B cell (primary cell): ENCODE measurements at regions not wholly inside any gene's neighbourhood (a gene's known extent, or its start where the extent isn't known, plus 50 kb on each side); places are given as distances from the start of the nearest gene placed in this dataset.

Source experiments
- ATAC-seq: fragments of 200-7000 bp; cut with Tn5 transposase; one replicate; pipeline ENCODE4 v1.10.0; 2021; ENCODE audit warnings: low read depth, mild to moderate bottlenecking, moderate number of reproducible peaks, moderate library complexity
- CTCF ChIA-PET: fragments of 350-600 bp; sonication (Branson Sonifier 250); formaldehyde crosslinking; loops from one replicate; lab custom pipeline; 2021; ENCODE audit warnings: antibody characterized with exemption, inconsistent platforms; lab: Charles Lee
- POLR2A ChIA-PET: fragments of 350-600 bp; sonication (Branson Sonifier 250); formaldehyde crosslinking; loops from one replicate; lab custom pipeline; 2021; ENCODE audit warnings: antibody characterized with exemption; lab: Charles Lee
- DNase-seq: peaks from one replicate; pipeline ENCODE4 v3.0.0; 2013
- H2AFZ ChIP-seq: 2 replicates; pipeline ENCODE4 v1.6.1; 2012; ENCODE audit warnings: mild to moderate bottlenecking, low read depth, low read length; ENCODE audit not compliant: insufficient read depth, poor library complexity, severe bottlenecking
- H3K27ac ChIP-seq, 2 donors: 1 replicate in 1 of 2; 2 replicates in 1 of 2; pipeline ENCODE4 v1.5.1; 2012 to 2013; ENCODE audit warnings: low read length in 2 of 2, mild to moderate bottlenecking in 2 of 2, moderate library complexity in 1 of 2
- H3K27me3 ChIP-seq, 4 experiments: fragments of 200-600 bp in 1 of 4; sonication (generic) in 1 of 4; replicated peaks in 1 of 4; 1 replicate in 2 of 4; 2 replicates in 2 of 4; pipeline versions ENCODE4 v1.6.1 to v1.7.0; 2013 to 2016; ENCODE audit warnings: low read length in 3 of 4, mild to moderate bottlenecking in 2 of 4, mixed read lengths in 1 of 4, moderate library complexity in 1 of 4; ENCODE audit not compliant: insufficient read depth in 4 of 4, control insufficient read depth in 3 of 4; ENCODE audit errors: control extremely low read depth in 1 of 4
- H3K36me3 ChIP-seq, 2 experiments: replicated peaks in 1 of 2; 1 replicate in 1 of 2; 2 replicates in 1 of 2; pipeline versions ENCODE4 v1.6.1 to v1.7.1; 2013; ENCODE audit warnings: low read length in 1 of 2; ENCODE audit not compliant: insufficient read depth in 2 of 2, control insufficient read depth in 1 of 2; ENCODE audit errors: control extremely low read depth in 1 of 2, extremely low read depth in 1 of 2
- H3K4me1 ChIP-seq, 2 donors: fragments of 200-600 bp in 1 of 2; sonication (generic) in 1 of 2; 1 replicate in 1 of 2; 2 replicates in 1 of 2; pipeline versions ENCODE4 v1.5.1 to v1.6.1; 2013 to 2017; ENCODE audit warnings: low read length in 2 of 2; ENCODE audit not compliant: control insufficient read depth in 2 of 2, insufficient read depth in 2 of 2
- H3K4me2 ChIP-seq: replicated peaks from 2 replicates; pipeline ENCODE3; 2012; ENCODE audit warnings: mild to moderate bottlenecking, low read depth, low read length; ENCODE audit not compliant: poor library complexity, severe bottlenecking
- H3K4me3 ChIP-seq, 5 experiments: fragments of 200-600 bp in 1 of 5; sonication (generic) in 1 of 5; 1 replicate in 3 of 5; 2 replicates in 2 of 5; pipeline versions ENCODE4 v1.5.1 to v1.7.0; 2011 to 2016; ENCODE audit warnings: low read length in 4 of 5, mild to moderate bottlenecking in 4 of 5, low read depth in 2 of 5, control low read depth in 1 of 5, moderate library complexity in 1 of 5; ENCODE audit not compliant: insufficient read depth in 1 of 5; ENCODE audit errors: control extremely low read depth in 1 of 5, extremely low read depth in 1 of 5
- H3K79me2 ChIP-seq: fragments of 200-600 bp; sonication (generic); one replicate; pipeline ENCODE4 v1.6.0; 2016; ENCODE audit warnings: low read length; ENCODE audit not compliant: control insufficient read depth, insufficient read depth
- H3K9ac ChIP-seq: fragments of 200-600 bp; sonication (generic); 2 replicates; pipeline ENCODE4 v1.6.1; 2017; ENCODE audit warnings: mild to moderate bottlenecking, low read length, moderate library complexity
- H3K9me3 ChIP-seq, 3 donors: one replicate each; pipeline versions ENCODE4 v1.6.1 to v1.7.1; 2013; ENCODE audit warnings: low read length in 2 of 3; ENCODE audit not compliant: control insufficient read depth in 2 of 3, insufficient read depth in 1 of 3; ENCODE audit errors: control extremely low read depth in 1 of 3
- H4K20me1 ChIP-seq: 2 replicates; pipeline ENCODE4 v1.6.0; 2012; ENCODE audit warnings: mild to moderate bottlenecking, low read length; ENCODE audit not compliant: insufficient read depth, control insufficient read depth, poor library complexity, severe bottlenecking
- H3K27ac Mint-ChIP-seq: one replicate; pipeline ENCODE4 v1.8.0; 2021; ENCODE audit warnings: mixed read lengths
- H3K27me3 Mint-ChIP-seq: one replicate; pipeline ENCODE4 v1.8.0; 2021; ENCODE audit warnings: mixed read lengths
- H3K4me1 Mint-ChIP-seq: one replicate; pipeline ENCODE4 v1.8.0; 2021; ENCODE audit warnings: mixed read lengths
- H3K4me3 Mint-ChIP-seq: one replicate; pipeline ENCODE4 v1.8.0; 2021; ENCODE audit warnings: mixed read lengths
- H3K9me3 Mint-ChIP-seq: one replicate; pipeline ENCODE4 v1.8.0; 2022; ENCODE audit warnings: mixed read lengths; ENCODE audit not compliant: insufficient read depth
- CTCF ChIP-seq: fragments of 200-600 bp; IDR thresholded peaks from one replicate; pipeline ENCODE4 v1.8.0; 2022; ENCODE audit warnings: antibody characterized with exemption, mild to moderate bottlenecking
- EZH2 ChIP-seq: IDR thresholded peaks from 2 replicates; pipeline ENCODE4 v1.6.1; 2012; ENCODE audit warnings: borderline replicate concordance, low read depth, mild to moderate bottlenecking, moderate library complexity, low read length; ENCODE audit not compliant: insufficient read depth, poor library complexity, severe bottlenecking
- WGBS: methylation state at CpG from one replicate; pipeline ENCODE4 v1.1.5; 2013; ENCODE audit warnings: missing lambda C conversion rate; ENCODE audit not compliant: insufficient coverage; 5-methylcytosine and 5-hydroxymethylcytosine counted together
- intact Hi-C: fragments of 100-400 bp; cut with micrococcal nuclease; formaldehyde crosslinking; loops from one replicate; pipeline ENCODE4 v1.10.0; 2022

- no peaks in the 10 kb centered on the region for H3K27me3 Mint-ChIP-seq
These were observed 264.0 kb downstream of the MAN2A1 start for GRCh38 chr5:109953761-109954160.

GRCh38 chr5:109956884-109957283, 267.2 kb downstream of the MAN2A1 start:
- no peak overlapping the region for H3K27ac Mint-ChIP-seq
- H4K20me1 ChIP-seq: no peaks in the 10 kb centered on the region
- H2AFZ ChIP-seq: no peak overlapping the region
- H3K4me1 ChIP-seq: no peaks in the 10 kb centered on the region
- WGBS: no CpG with 5 or more reads among the region's 3 CpGs
- no peak overlapping the region for H3K9ac ChIP-seq
- H3K27me3 Mint-ChIP-seq: no peaks in the 10 kb centered on the region
- no peak overlapping the region for H3K4me2 ChIP-seq
- DNase-seq (no peak), ATAC-seq (no peak)
- H3K27me3 ChIP-seq: no peaks in the 10 kb centered on the region
- H3K36me3 ChIP-seq: no peaks in the 10 kb centered on the region
- H3K9me3 ChIP-seq: no peaks in the 10 kb centered on the region
- no peaks in the 10 kb centered on the region for H3K79me2 ChIP-seq
- intact Hi-C loops: no loop called here
- ChIA-PET CTCF (no interaction called here), POLR2A (no interaction called here)
- no peak overlapping the region for H3K27ac ChIP-seq
- H3K4me3 ChIP-seq: no peak overlapping the region
- no peaks in the 10 kb centered on the region for H3K4me1 Mint-ChIP-seq
- H3K9me3 Mint-ChIP-seq: no peaks in the 10 kb centered on the region
- no peak overlapping the region for H3K4me3 Mint-ChIP-seq
- TF ChIP-seq EZH2 (no peak), CTCF (no peak)

More at GRCh38 chr5:109953761-109954160, 264.0 kb downstream of the MAN2A1 start:
- ATAC-seq (no peak), DNase-seq (no peak)
- ChIA-PET CTCF (no interaction called here), POLR2A (no interaction called here)
- Mint-ChIP-seq H3K27ac (no peak overlapping the region), H3K4me3 (no peak overlapping the region), H3K9me3 (no peaks in the 10 kb centered on the region), H3K4me1 (no peaks in the 10 kb centered on the region)
- Histone ChIP-seq H3K36me3 (no peaks in the 10 kb centered on the region), H2AFZ (no peak overlapping the region), H3K4me2 (no peak overlapping the region), H3K9ac (no peak overlapping the region), H3K4me1 (no peaks in the 10 kb centered on the region), H3K27ac (no peak overlapping the region), H3K27me3 (no peaks in the 10 kb centered on the region), H4K20me1 (no peaks in the 10 kb centered on the region), H3K79me2 (no peaks in the 10 kb centered on the region), H3K9me3 (no peaks in the 10 kb centered on the region), H3K4me3 (no peak overlapping the region)
- intact Hi-C loops: no loop called here
- no peak for TF ChIP-seq CTCF
- TF ChIP-seq EZH2: no peak
- 100% methylated on average over 1 of the region's 1 CpG for WGBS
